Common myeloid progenitor, CD34-positive (primary cell): ENCODE measurements at regions not wholly inside any gene's neighbourhood (a gene's known extent, or its start where the extent isn't known, plus 50 kb on each side); places are given as distances from the start of the nearest gene placed in this dataset.

Experiments used
- CTCF ChIA-PET: fragments of 350-600 bp; sonication (Branson Sonifier 250); formaldehyde crosslinking; loops from one replicate; lab custom pipeline; 2021; ENCODE audit warnings: antibody characterized with exemption; lab: Charles Lee
- POLR2A ChIA-PET: fragments of 350-600 bp; sonication (Branson Sonifier 250); formaldehyde crosslinking; loops from one replicate; lab custom pipeline; 2021; ENCODE audit warnings: antibody characterized with exemption; lab: Charles Lee
- DNase-seq, 3 donors: peaks; one replicate each; pipeline versions ENCODE4 v3.0.0 to v3.0.0-alpha.2; 2013
- H3K27ac ChIP-seq, 2 experiments: 1 replicate in 1 of 2; 2 replicates in 1 of 2; pipeline ENCODE4 v1.7.0; 2013; ENCODE audit warnings: inconsistent platforms in 2 of 2, low read length in 2 of 2, mild to moderate bottlenecking in 2 of 2, low read depth in 1 of 2, moderate library complexity in 1 of 2; ENCODE audit not compliant: severe bottlenecking in 2 of 2, insufficient read depth in 1 of 2, poor library complexity in 1 of 2
- H3K27me3 ChIP-seq, 5 experiments: replicated peaks in 2 of 5; 1 replicate in 3 of 5; 2 replicates in 2 of 5; pipeline versions ENCODE4 v1.6.1 to v1.7.0; 2013; ENCODE audit warnings: low read length in 4 of 5, mild to moderate bottlenecking in 2 of 5, moderate library complexity in 2 of 5, inconsistent platforms in 1 of 5; ENCODE audit not compliant: insufficient read depth in 5 of 5, control insufficient read depth in 4 of 5
- H3K36me3 ChIP-seq, 4 experiments: 1 replicate in 2 of 4; 2 replicates in 2 of 4; pipeline versions ENCODE4 v1.6.1 to v1.7.0; 2013; ENCODE audit warnings: low read length in 3 of 4, control low read depth in 1 of 4, mild to moderate bottlenecking in 1 of 4; ENCODE audit not compliant: control insufficient read depth in 4 of 4, insufficient read depth in 4 of 4
- H3K4me1 ChIP-seq, 4 experiments: 1 replicate in 3 of 4; 2 replicates in 1 of 4; pipeline versions ENCODE4 v1.6.1 to v1.7.1; 2013; ENCODE audit warnings: low read length in 3 of 4, mild to moderate bottlenecking in 3 of 4, control low read depth in 1 of 4, inconsistent platforms in 1 of 4, moderate library complexity in 1 of 4; ENCODE audit not compliant: control insufficient read depth in 4 of 4, insufficient read depth in 4 of 4; ENCODE audit errors: control extremely low read depth in 1 of 4
- H3K4me3 ChIP-seq, 7 experiments: 1 replicate in 4 of 7; 2 replicates in 3 of 7; pipeline versions ENCODE4 v1.5.1 to v1.7.0; 2013; ENCODE audit warnings: mild to moderate bottlenecking in 7 of 7, low read length in 6 of 7, moderate library complexity in 6 of 7, inconsistent platforms in 2 of 7, low read depth in 2 of 7, control low read depth in 1 of 7; ENCODE audit not compliant: insufficient read depth in 4 of 7, control insufficient read depth in 1 of 7; ENCODE audit errors: extremely low read depth in 1 of 7
- H3K9me3 ChIP-seq, 5 experiments: 1 replicate in 4 of 5; 2 replicates in 1 of 5; pipeline versions ENCODE4 v1.6.1 to v1.7.1; 2013; ENCODE audit warnings: low read length in 4 of 5, mild to moderate bottlenecking in 2 of 5, inconsistent platforms in 1 of 5, low read depth in 1 of 5, moderate library complexity in 1 of 5; ENCODE audit not compliant: control insufficient read depth in 4 of 5, insufficient read depth in 2 of 5; ENCODE audit errors: control extremely low read depth in 1 of 5
- WGBS: methylation state at CpG from one replicate; pipeline ENCODE4 v1.1.5; 2013; ENCODE audit not compliant: insufficient coverage; 5-methylcytosine and 5-hydroxymethylcytosine counted together

- POLR2A ChIA-PET = no interaction called here
- CTCF ChIA-PET = no interaction called here
Observed at GRCh38 chr1:87437663-87438295, 109.1 kb downstream of the LMO4 start.

GRCh38 chr1:87439821-87440220 is 111.1 kb downstream of the LMO4 start:
- POLR2A ChIA-PET = no interaction called here
- CTCF ChIA-PET = no interaction called here

More at GRCh38 chr1:87437663-87438295, 109.1 kb downstream of the LMO4 start:
- no peaks in the 10 kb centered on the region for H3K27me3 ChIP-seq
- no peak for DNase-seq
- H3K4me3 ChIP-seq = no peak overlapping the region
- H3K9me3 ChIP-seq = peaks cover 0 to 2% (median 0%) of the 10 kb centered on the region in 5 experiments
- no peaks in the 10 kb centered on the region for H3K36me3 ChIP-seq
- no peaks in the 10 kb centered on the region for H3K4me1 ChIP-seq
- no peak overlapping the region for H3K27ac ChIP-seq
- no CpG with 5 or more reads among the region's 3 CpGs for WGBS

GRCh38 chr1:87449348-87449963 is 120.8 kb downstream of the LMO4 start:
- 100% methylated on average over 4 of the region's 7 CpGs for WGBS
- Histone ChIP-seq H3K27me3 (no peaks in the 10 kb centered on the region), H3K4me1 (no peaks in the 10 kb centered on the region), H3K27ac (no peak overlapping the region), H3K4me3 (no peak overlapping the region), H3K9me3 (peaks cover 0 to 3% (median 3%) of the 10 kb centered on the region in 5 experiments), H3K36me3 (no peaks in the 10 kb centered on the region)
- no peak for DNase-seq
- CTCF ChIA-PET = no interaction called here
- POLR2A ChIA-PET = no interaction called here

More at GRCh38 chr1:87439821-87440220, 111.1 kb downstream of the LMO4 start:
- Histone ChIP-seq H3K4me3 (no peak overlapping the region), H3K36me3 (no peaks in the 10 kb centered on the region), H3K27me3 (no peaks in the 10 kb centered on the region), H3K4me1 (no peaks in the 10 kb centered on the region), H3K9me3 (peaks cover 0 to 13% (median 9%) of the 10 kb centered on the region in 5 experiments), H3K27ac (no peak overlapping the region)
- no peak for DNase-seq
- WGBS = 88% methylated on average over 3 of the region's 5 CpGs

- 100% methylated on average over 1 of the region's 5 CpGs for WGBS
- Histone ChIP-seq H3K9me3 (no peaks in the 10 kb centered on the region), H3K4me3 (no peak overlapping the region), H3K36me3 (no peaks in the 10 kb centered on the region), H3K27me3 (no peaks in the 10 kb centered on the region), H3K27ac (no peak overlapping the region), H3K4me1 (no peaks in the 10 kb centered on the region)
- ChIA-PET POLR2A (no interaction called here), CTCF (interaction anchor here (0.7 kb wide), 1 partner anchor 63 kb away, joined by 3 read pairs; no protein-coding TSS in a partner anchor)
- DNase-seq = no peak
Observed at GRCh38 chr1:87450136-87450535, 121.5 kb downstream of the LMO4 start.

GRCh38 chr1:87450615-87451209 is 122.0 kb downstream of the LMO4 start:
- ChIA-PET POLR2A (no interaction called here), CTCF (interaction anchor here (0.7 kb wide), 1 partner anchor 63 kb away, joined by 3 read pairs; no protein-coding TSS in a partner anchor)
- Histone ChIP-seq H3K27me3 (no peaks in the 10 kb centered on the region), H3K4me1 (no peaks in the 10 kb centered on the region), H3K27ac (no peak overlapping the region), H3K9me3 (peaks cover 0 to 4% (median 0%) of the 10 kb centered on the region in 5 experiments), H3K36me3 (no peaks in the 10 kb centered on the region), H3K4me3 (no peak overlapping the region)
- DNase-seq = no peak
- 99% methylated on average over 8 of the region's 8 CpGs for WGBS

- Histone ChIP-seq H3K9me3 (peaks cover 0 to 4% (median 0%) of the 10 kb centered on the region in 5 experiments), H3K4me1 (no peaks in the 10 kb centered on the region), H3K27ac (no peak overlapping the region), H3K36me3 (no peaks in the 10 kb centered on the region), H3K27me3 (no peaks in the 10 kb centered on the region), H3K4me3 (no peak overlapping the region)
- CTCF ChIA-PET = no interaction called here
- DNase-seq = no peak
- WGBS = 99% methylated on average over 5 of the region's 5 CpGs
- POLR2A ChIA-PET = no interaction called here
Observed at GRCh38 chr1:87451229-87451920, 122.7 kb downstream of the LMO4 start.
